ENCODE measurements at regions not wholly inside any gene's neighbourhood (a gene's known extent, or its start where the extent isn't known, plus 50 kb on each side); places are given as distances from the start of the nearest gene placed in this dataset.
A peak's percentile ranks its signal among the peaks of the same experiment; 100 is the strongest.

DNA sequence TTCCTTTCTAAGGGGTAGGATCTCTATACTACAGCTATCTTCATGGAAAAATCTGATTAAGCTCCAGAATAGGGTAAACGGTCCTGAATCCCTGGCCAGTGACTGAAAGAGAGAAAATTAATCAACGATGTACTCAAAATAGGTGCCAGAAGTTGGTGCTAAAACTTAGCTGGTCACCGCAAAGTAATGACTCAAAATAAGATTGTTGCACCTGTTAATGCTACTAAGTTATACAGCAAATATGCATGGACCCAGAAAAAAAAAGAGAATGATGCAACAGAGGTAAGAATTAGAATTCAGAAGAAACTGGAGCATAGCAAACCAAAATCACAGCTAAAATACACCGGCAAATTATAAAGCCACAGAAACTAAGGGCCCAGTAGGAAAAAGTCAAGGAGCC is 239.7 kb upstream of the FAM241A start (continued):
- TF ChIP-seq, protein P1, sequence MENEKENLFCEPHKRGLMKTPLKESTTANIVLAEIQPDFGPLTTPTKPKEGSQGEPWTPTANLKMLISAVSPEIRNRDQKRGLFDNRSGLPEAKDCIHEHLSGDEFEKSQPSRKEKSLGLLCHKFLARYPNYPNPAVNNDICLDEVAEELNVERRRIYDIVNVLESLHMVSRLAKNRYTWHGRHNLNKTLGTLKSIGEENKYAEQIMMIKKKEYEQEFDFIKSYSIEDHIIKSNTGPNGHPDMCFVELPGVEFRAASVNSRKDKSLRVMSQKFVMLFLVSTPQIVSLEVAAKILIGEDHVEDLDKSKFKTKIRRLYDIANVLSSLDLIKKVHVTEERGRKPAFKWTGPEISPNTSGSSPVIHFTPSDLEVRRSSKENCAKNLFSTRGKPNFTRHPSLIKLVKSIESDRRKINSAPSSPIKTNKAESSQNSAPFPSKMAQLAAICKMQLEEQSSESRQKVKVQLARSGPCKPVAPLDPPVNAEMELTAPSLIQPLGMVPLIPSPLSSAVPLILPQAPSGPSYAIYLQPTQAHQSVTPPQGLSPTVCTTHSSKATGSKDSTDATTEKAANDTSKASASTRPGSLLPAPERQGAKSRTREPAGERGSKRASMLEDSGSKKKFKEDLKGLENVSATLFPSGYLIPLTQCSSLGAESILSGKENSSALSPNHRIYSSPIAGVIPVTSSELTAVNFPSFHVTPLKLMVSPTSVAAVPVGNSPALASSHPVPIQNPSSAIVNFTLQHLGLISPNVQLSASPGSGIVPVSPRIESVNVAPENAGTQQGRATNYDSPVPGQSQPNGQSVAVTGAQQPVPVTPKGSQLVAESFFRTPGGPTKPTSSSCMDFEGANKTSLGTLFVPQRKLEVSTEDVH (IDR thresholded peaks at IDR 0.05; ENCODE audit: low read depth, partially characterized antibody): no peak
- TF ChIP-seq IRF5 (IDR thresholded peaks at IDR 0.05; ENCODE audit: borderline replicate concordance) (no peak), POU2F2 (IDR thresholded peaks at IDR 0.05; ENCODE audit: borderline replicate concordance, low read depth, low read length) (0 out of 3 replicates have a peak, but pooled peaks have one; percentile 41), PBX3 (IDR thresholded peaks at IDR 0.05; ENCODE audit: insufficient replicate concordance, low read depth, low read length) (no peak), MAX (IDR thresholded peaks at IDR 0.05; ENCODE audit: low read depth, low read length) (no peak), ETV6 (conservative IDR thresholded peaks at IDR 0.05 in 1 of 2, IDR thresholded peaks at IDR 0.05 in 1 of 2; ENCODE audit: borderline replicate concordance in 1 of 2, low read depth in 1 of 2) (no peak), RUNX3 (IDR thresholded peaks at IDR 0.05; ENCODE audit: low read length) (peak; percentile 32), MEF2A (IDR thresholded peaks at IDR 0.05; ENCODE audit: insufficient read depth, low read depth, low read length) (no peak), TCF12 (IDR thresholded peaks at IDR 0.05; ENCODE audit: low read depth, low read length) (0 out of 2 replicates have a peak, but pooled peaks have one; percentile 5), CBFB (IDR thresholded peaks at IDR 0.05; ENCODE audit: low read depth) (no peak)
- TF ChIP-seq, protein P2, sequence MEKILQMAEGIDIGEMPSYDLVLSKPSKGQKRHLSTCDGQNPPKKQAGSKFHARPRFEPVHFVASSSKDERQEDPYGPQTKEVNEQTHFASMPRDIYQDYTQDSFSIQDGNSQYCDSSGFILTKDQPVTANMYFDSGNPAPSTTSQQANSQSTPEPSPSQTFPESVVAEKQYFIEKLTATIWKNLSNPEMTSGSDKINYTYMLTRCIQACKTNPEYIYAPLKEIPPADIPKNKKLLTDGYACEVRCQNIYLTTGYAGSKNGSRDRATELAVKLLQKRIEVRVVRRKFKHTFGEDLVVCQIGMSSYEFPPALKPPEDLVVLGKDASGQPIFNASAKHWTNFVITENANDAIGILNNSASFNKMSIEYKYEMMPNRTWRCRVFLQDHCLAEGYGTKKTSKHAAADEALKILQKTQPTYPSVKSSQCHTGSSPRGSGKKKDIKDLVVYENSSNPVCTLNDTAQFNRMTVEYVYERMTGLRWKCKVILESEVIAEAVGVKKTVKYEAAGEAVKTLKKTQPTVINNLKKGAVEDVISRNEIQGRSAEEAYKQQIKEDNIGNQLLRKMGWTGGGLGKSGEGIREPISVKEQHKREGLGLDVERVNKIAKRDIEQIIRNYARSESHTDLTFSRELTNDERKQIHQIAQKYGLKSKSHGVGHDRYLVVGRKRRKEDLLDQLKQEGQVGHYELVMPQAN (conservative IDR thresholded peaks at IDR 0.05): no peak
